H1 (cell line): ENCODE measurements at regions not wholly inside any gene's neighbourhood (a gene's known extent, or its start where the extent isn't known, plus 50 kb on each side); places are given as distances from the start of the nearest gene placed in this dataset.

ENCODE experiments used
- CREB1 ChIP-seq: IDR thresholded peaks from 2 replicates; pipeline ENCODE4 v1.6.1; 2012; ENCODE audit warnings: inconsistent platforms
- SIX5 ChIP-seq: IDR thresholded peaks from 2 replicates; pipeline ENCODE4 v1.6.1; 2011; ENCODE audit warnings: mild to moderate bottlenecking, low read depth, low read length
- TAF7 ChIP-seq: optimal IDR thresholded peaks from 2 replicates; pipeline ENCODE3; 2011; ENCODE audit warnings: low read depth, mild to moderate bottlenecking, inconsistent platforms, low read length, moderate library complexity, borderline replicate concordance

- TF ChIP-seq TAF7 (no peak), SIX5 (no peak), CREB1 (no peak)
- TF ChIP-seq, all 59 proteins: peak for 0
These were observed 63.8 kb downstream of the ING1 start (continued) for GRCh38 chr13:110777251-110777820.
